NCI-H2196 (cell line): ENCODE measurements at regions not wholly inside any gene's neighbourhood (a gene's known extent, or its start where the extent isn't known, plus 50 kb on each side); places are given as distances from the start of the nearest gene placed in this dataset.

Experiments used
- DNase-seq: peaks from one replicate; lab custom pipeline; 2025; ENCODE audit not compliant: unreplicated experiment; lab: John Stamatoyannopoulos, UW

- DNase-seq = no peak
Measured at GRCh38 chr21:25334046-25334730, 273.1 kb downstream of the MRPL39 start.

- DNase-seq = no peak
Measured at GRCh38 chr21:25331286-25331685, 276.0 kb downstream of the MRPL39 start.

- no peak for DNase-seq
Measured at GRCh38 chr21:25330266-25330665, 277.0 kb downstream of the MRPL39 start.

GRCh38 chr21:25329227-25329825 is 278.0 kb downstream of the MRPL39 start:
- no peak for DNase-seq

- DNase-seq = no peak
Measured at GRCh38 chr21:25328736-25329135, 278.5 kb downstream of the MRPL39 start.

GRCh38 chr21:25326181-25326580 is 281.1 kb downstream of the MRPL39 start:
- no peak for DNase-seq

GRCh38 chr21:25324666-25325065 is 282.6 kb downstream of the MRPL39 start:
- no peak for DNase-seq

GRCh38 chr21:25323356-25323949 is 283.8 kb downstream of the MRPL39 start:
- no peak for DNase-seq

- DNase-seq = no peak
Measured at GRCh38 chr21:25314247-25314646, 293.0 kb downstream of the MRPL39 start.

GRCh38 chr21:25313829-25314228 is 293.5 kb downstream of the MRPL39 start:
- DNase-seq = no peak

- DNase-seq = no peak
Measured at GRCh38 chr21:25307489-25307888, 299.8 kb downstream of the MRPL39 start.

GRCh38 chr21:25304611-25305010 is 302.7 kb downstream of the MRPL39 start:
- DNase-seq = no peak

GRCh38 chr21:25300632-25301031 is 306.6 kb downstream of the MRPL39 start:
- DNase-seq = no peak

- no peak for DNase-seq
Measured at GRCh38 chr21:25298512-25299491, 308.5 kb downstream of the MRPL39 start.

- no peak for DNase-seq
Measured at GRCh38 chr21:25297117-25297516, 310.2 kb downstream of the MRPL39 start.

- DNase-seq = no peak
Measured at GRCh38 chr21:25296252-25296651, 311.0 kb downstream of the MRPL39 start.

- DNase-seq = no peak
Measured at GRCh38 chr21:25292396-25292795, 314.9 kb downstream of the MRPL39 start.

GRCh38 chr21:25283720-25284119 is 323.6 kb downstream of the MRPL39 start:
- DNase-seq = no peak

- no peak for DNase-seq
Measured at GRCh38 chr21:25281134-25281533, 326.1 kb downstream of the MRPL39 start.

GRCh38 chr21:25280061-25280460 is 327.2 kb downstream of the MRPL39 start:
- DNase-seq = no peak

GRCh38 chr21:25273959-25274358 is 333.3 kb downstream of the MRPL39 start:
- no peak for DNase-seq
